ENCODE measurements at regions not wholly inside any gene's neighbourhood (a gene's known extent, or its start where the extent isn't known, plus 50 kb on each side); places are given as distances from the start of the nearest gene placed in this dataset.

DNA sequence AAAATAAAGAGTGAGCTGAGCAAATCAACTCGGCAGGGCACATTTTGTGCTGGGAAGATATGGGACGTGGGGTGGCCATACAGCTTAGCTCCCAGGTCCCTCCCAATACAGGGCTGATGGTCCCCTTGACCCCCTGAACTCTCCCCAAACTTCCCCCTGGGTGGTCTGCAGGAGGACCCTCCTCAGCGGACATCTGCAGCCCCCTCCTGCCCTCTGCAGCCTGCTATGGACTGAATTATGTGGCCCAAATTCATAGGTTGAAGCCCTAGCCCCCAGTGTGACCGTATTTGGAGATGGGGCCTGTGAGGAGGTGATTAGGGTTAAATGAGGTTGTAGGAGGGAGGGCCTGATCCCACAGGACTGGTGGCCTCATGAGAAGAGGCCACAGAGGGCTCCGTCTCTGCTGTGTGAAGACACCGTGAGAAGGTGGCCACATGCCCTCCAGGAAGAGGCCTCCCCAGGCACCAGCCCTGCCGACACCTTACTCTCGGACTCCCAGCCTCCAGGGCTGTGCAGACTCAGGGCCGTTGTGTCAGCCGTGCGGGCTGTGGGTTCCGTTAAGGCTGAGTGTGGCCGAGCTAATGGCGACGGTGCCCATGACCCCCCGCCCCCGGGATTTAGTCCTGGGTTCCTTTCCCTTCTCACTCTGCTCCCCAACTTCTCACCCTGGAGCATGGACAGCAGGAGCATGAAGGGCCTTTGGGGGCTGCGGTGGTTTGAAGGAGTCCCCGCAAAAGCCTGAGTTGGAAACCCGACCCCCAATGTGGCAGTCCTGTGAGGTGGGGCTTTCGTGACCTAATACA, 1042.8 kb downstream of the BRD1 start:
- Histone ChIP-seq H3K4me3 (replicated peaks in 1 of 2; ENCODE audit: low read depth in 1 of 2, low read length in 2 of 2) (no peak overlapping the region), H3K27ac (ENCODE audit: low read depth, low read length) (no peak overlapping the region), H3K9ac (ENCODE audit: low read length) (no peak overlapping the region), H3K36me3 (ENCODE audit: control insufficient read depth in 1 of 2, insufficient read depth in 2 of 2, low read length in 2 of 2) (no peaks in the 10 kb centered on the region), H3K27me3 (ENCODE audit: insufficient read depth, low read length) (no peaks in the 10 kb centered on the region), H3K9me2 (ENCODE audit: insufficient read depth) (no peaks in the 10 kb centered on the region), H3K4me1 (ENCODE audit: control insufficient read depth in 1 of 2, insufficient read depth in 2 of 2, low read length in 2 of 2) (no peaks in the 10 kb centered on the region), H3K4me2 (ENCODE audit: low read length) (no peak overlapping the region), H2AFZ (ENCODE audit: low read depth, low read length, poor library complexity, severe bottlenecking) (no peak overlapping the region), H3K79me2 (ENCODE audit: insufficient read depth, low read length) (no peaks in the 10 kb centered on the region), H3K9me3 (ENCODE audit: control insufficient read depth in 1 of 2, insufficient read depth in 1 of 2, low read depth in 1 of 2, low read length in 2 of 2) (no peaks in the 10 kb centered on the region; a peak in 1 of 4 replicates), H4K20me1 (ENCODE audit: insufficient read depth) (no peaks in the 10 kb centered on the region)
- DNase-seq (ENCODE audit: low read depth, low spot score) (no peak), ATAC-seq (no peak)
- CTCF ChIA-PET = no interaction called here
- RAD21 ChIA-PET (ENCODE audit: low non-redundant PET in 1 of 2, low total read pairs in 2 of 2, uncharacterized antibody in 2 of 2, unreplicated experiment in 2 of 2) = no interaction called here
- no TSS peak for BruUV-seq (replicated peaks)
- POLR2A ChIA-PET = no interaction called here
- intact Hi-C loops (cut with micrococcal nuclease) = no loop called here
- no peak for TF ChIP-seq ZNF274 (IDR thresholded peaks at IDR 0.05; ENCODE audit: low read depth, low read length)
- TF ChIP-seq EZH2phosphoT487 (IDR thresholded peaks at IDR 0.05; ENCODE audit: borderline replicate concordance) = no peak
- TF ChIP-seq RAD21 (IDR thresholded peaks at IDR 0.05; ENCODE audit: low read depth) = no peak
- no peak for TF ChIP-seq ELF1 (IDR thresholded peaks at IDR 0.05; ENCODE audit: borderline replicate concordance, low read depth)
- TF ChIP-seq CBX3 (IDR thresholded peaks at IDR 0.05; ENCODE audit: low read depth) = no peak
- TF ChIP-seq, protein P1, sequence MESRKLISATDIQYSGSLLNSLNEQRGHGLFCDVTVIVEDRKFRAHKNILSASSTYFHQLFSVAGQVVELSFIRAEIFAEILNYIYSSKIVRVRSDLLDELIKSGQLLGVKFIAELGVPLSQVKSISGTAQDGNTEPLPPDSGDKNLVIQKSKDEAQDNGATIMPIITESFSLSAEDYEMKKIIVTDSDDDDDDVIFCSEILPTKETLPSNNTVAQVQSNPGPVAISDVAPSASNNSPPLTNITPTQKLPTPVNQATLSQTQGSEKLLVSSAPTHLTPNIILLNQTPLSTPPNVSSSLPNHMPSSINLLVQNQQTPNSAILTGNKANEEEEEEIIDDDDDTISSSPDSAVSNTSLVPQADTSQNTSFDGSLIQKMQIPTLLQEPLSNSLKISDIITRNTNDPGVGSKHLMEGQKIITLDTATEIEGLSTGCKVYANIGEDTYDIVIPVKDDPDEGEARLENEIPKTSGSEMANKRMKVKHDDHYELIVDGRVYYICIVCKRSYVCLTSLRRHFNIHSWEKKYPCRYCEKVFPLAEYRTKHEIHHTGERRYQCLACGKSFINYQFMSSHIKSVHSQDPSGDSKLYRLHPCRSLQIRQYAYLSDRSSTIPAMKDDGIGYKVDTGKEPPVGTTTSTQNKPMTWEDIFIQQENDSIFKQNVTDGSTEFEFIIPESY (IDR thresholded peaks at IDR 0.05; ENCODE audit: extremely low read depth, insufficient replicate concordance, low read length) = no peak
- TF ChIP-seq, protein P2, sequence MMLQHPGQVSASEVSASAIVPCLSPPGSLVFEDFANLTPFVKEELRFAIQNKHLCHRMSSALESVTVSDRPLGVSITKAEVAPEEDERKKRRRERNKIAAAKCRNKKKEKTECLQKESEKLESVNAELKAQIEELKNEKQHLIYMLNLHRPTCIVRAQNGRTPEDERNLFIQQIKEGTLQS (IDR thresholded peaks at IDR 0.05) = no peak
- no peak for TF ChIP-seq SIN3A (IDR thresholded peaks at IDR 0.05; ENCODE audit: low read depth)
- TF ChIP-seq TCF7L2 (IDR thresholded peaks at IDR 0.05; ENCODE audit: borderline replicate concordance, extremely low read depth, insufficient read depth, insufficient read length) = no peak
- TF ChIP-seq ZFX (IDR thresholded peaks at IDR 0.05) = no peak
- TF ChIP-seq POLR2AphosphoS5 (IDR thresholded peaks at IDR 0.05; ENCODE audit: low read depth, low read length) = no peak
- TF ChIP-seq, protein P3, sequence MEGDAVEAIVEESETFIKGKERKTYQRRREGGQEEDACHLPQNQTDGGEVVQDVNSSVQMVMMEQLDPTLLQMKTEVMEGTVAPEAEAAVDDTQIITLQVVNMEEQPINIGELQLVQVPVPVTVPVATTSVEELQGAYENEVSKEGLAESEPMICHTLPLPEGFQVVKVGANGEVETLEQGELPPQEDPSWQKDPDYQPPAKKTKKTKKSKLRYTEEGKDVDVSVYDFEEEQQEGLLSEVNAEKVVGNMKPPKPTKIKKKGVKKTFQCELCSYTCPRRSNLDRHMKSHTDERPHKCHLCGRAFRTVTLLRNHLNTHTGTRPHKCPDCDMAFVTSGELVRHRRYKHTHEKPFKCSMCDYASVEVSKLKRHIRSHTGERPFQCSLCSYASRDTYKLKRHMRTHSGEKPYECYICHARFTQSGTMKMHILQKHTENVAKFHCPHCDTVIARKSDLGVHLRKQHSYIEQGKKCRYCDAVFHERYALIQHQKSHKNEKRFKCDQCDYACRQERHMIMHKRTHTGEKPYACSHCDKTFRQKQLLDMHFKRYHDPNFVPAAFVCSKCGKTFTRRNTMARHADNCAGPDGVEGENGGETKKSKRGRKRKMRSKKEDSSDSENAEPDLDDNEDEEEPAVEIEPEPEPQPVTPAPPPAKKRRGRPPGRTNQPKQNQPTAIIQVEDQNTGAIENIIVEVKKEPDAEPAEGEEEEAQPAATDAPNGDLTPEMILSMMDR (IDR thresholded peaks at IDR 0.05 in 2 of 3, conservative IDR thresholded peaks at IDR 0.05 in 1 of 3; ENCODE audit: borderline replicate concordance in 1 of 3, insufficient read depth in 1 of 3, low read depth in 2 of 3, low read length in 2 of 3) = no peak
- TF ChIP-seq, protein P4, sequence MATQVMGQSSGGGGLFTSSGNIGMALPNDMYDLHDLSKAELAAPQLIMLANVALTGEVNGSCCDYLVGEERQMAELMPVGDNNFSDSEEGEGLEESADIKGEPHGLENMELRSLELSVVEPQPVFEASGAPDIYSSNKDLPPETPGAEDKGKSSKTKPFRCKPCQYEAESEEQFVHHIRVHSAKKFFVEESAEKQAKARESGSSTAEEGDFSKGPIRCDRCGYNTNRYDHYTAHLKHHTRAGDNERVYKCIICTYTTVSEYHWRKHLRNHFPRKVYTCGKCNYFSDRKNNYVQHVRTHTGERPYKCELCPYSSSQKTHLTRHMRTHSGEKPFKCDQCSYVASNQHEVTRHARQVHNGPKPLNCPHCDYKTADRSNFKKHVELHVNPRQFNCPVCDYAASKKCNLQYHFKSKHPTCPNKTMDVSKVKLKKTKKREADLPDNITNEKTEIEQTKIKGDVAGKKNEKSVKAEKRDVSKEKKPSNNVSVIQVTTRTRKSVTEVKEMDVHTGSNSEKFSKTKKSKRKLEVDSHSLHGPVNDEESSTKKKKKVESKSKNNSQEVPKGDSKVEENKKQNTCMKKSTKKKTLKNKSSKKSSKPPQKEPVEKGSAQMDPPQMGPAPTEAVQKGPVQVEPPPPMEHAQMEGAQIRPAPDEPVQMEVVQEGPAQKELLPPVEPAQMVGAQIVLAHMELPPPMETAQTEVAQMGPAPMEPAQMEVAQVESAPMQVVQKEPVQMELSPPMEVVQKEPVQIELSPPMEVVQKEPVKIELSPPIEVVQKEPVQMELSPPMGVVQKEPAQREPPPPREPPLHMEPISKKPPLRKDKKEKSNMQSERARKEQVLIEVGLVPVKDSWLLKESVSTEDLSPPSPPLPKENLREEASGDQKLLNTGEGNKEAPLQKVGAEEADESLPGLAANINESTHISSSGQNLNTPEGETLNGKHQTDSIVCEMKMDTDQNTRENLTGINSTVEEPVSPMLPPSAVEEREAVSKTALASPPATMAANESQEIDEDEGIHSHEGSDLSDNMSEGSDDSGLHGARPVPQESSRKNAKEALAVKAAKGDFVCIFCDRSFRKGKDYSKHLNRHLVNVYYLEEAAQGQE (IDR thresholded peaks at IDR 0.05; ENCODE audit: low read depth) = no peak
- TF ChIP-seq EGR1 (IDR thresholded peaks at IDR 0.05; ENCODE audit: low read depth) = no peak
- TF ChIP-seq SP1 (IDR thresholded peaks at IDR 0.05; ENCODE audit: low read depth) = no peak
- TF ChIP-seq, protein P5, sequence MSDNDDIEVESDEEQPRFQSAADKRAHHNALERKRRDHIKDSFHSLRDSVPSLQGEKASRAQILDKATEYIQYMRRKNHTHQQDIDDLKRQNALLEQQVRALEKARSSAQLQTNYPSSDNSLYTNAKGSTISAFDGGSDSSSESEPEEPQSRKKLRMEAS (IDR thresholded peaks at IDR 0.05) = no peak
- no peak for TF ChIP-seq EZH2 (IDR thresholded peaks at IDR 0.05)
- TF ChIP-seq YY1 (IDR thresholded peaks at IDR 0.05; ENCODE audit: extremely low read depth, insufficient replicate concordance, low read depth, low read length) = no peak
- TF ChIP-seq POLR2A (IDR thresholded peaks at IDR 0.05; ENCODE audit: borderline replicate concordance, extremely low read depth, insufficient read depth, insufficient read length) = no peak
